Lung (tissue), 11 donors: ENCODE measurements at regions not wholly inside any gene's neighbourhood (a gene's known extent, or its start where the extent isn't known, plus 50 kb on each side); places are given as distances from the start of the nearest gene placed in this dataset.

ENCODE experiments used
- ATAC-seq: fragments of 200-7000 bp; cut with Tn5 transposase; one replicate; pipeline ENCODE4 v1.9.1; 2020; ENCODE audit warnings: moderate number of reproducible peaks; ENCODE audit not compliant: insufficient read depth, low FRiP score
- DNase-seq, 3 donors: peaks; one replicate each; pipeline ENCODE4 v3.0.0-alpha.2; 2013 to 2017
- H3K27ac ChIP-seq, 2 donors: one replicate each; pipeline ENCODE4 v1.5.1; 2013; ENCODE audit warnings: mild to moderate bottlenecking in 2 of 2, moderate library complexity in 2 of 2, control low read depth in 1 of 2, inconsistent platforms in 1 of 2, low read depth in 1 of 2, low read length in 1 of 2
- H3K27me3 ChIP-seq, 3 donors: one replicate each; pipeline ENCODE4 v1.5.1; 2013; ENCODE audit warnings: low read length in 2 of 3; ENCODE audit not compliant: control insufficient read depth in 3 of 3, insufficient read depth in 3 of 3
- H3K36me3 ChIP-seq, 4 donors: one replicate each; pipeline ENCODE4 v1.5.1; 2013; ENCODE audit warnings: low read length in 4 of 4, mild to moderate bottlenecking in 1 of 4, moderate library complexity in 1 of 4; ENCODE audit not compliant: control insufficient read depth in 4 of 4, insufficient read depth in 4 of 4
- H3K4me1 ChIP-seq, 5 donors: one replicate each; pipeline ENCODE4 v1.5.1; 2013; ENCODE audit warnings: low read length in 5 of 5, mild to moderate bottlenecking in 2 of 5, moderate library complexity in 1 of 5; ENCODE audit not compliant: control insufficient read depth in 5 of 5, insufficient read depth in 5 of 5
- H3K4me3 ChIP-seq: one replicate; pipeline ENCODE4 v1.5.1; 2013; ENCODE audit warnings: mild to moderate bottlenecking, control low read depth, moderate library complexity
- H3K9ac ChIP-seq, 2 donors: one replicate each; pipeline ENCODE4 v1.5.1; 2013; ENCODE audit warnings: low read length in 2 of 2, control low read depth in 1 of 2; ENCODE audit not compliant: insufficient read depth in 1 of 2
- H3K9me3 ChIP-seq, 4 donors: one replicate each; pipeline ENCODE4 v1.5.1; 2013; ENCODE audit warnings: low read length in 3 of 4, mild to moderate bottlenecking in 1 of 4, moderate library complexity in 1 of 4; ENCODE audit not compliant: control insufficient read depth in 4 of 4, insufficient read depth in 3 of 4
- WGBS, 2 donors: extraction: QIAGEN DNeasy Blood & Tissue Kit; methylation state at CpG; one replicate each; pipeline ENCODE4 v1.1.7; 2013; 5-methylcytosine and 5-hydroxymethylcytosine counted together
- TF ChIP-seq, protein P1 (sequence below): IDR thresholded peaks from 2 replicates; pipeline ENCODE4 v1.5.1; 2012; ENCODE audit warnings: mild to moderate bottlenecking; ENCODE audit errors: control extremely low read depth, extremely low read depth
- donor health status: control.
- donor health status: control.
- donor health status: Bipolar disorder and iron deficiency.
- donor health status: healthy.
- donor health status: DM: yes; HTN: yes; CAD: no.

DNA sequence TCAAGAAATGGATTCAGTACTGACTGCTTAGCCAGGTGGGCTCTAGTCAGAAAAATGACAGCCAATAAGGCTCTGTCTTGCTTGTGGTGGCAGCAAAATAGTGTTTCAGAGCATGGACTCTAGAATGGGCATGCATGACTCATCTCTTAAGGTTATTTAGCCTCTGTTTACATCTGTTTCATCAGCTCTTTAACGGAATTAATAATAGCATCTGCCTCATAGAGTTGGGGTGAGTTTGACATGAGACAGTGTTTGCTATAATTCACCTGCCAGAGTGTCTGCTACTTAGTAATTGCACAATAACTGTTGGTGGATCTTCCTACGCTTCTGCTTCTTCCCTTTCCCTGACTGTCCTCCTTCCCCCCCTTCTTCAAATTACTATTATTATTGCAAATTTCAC lies 350.4 kb upstream of the SEMA6D start:
- TF ChIP-seq, protein P1, sequence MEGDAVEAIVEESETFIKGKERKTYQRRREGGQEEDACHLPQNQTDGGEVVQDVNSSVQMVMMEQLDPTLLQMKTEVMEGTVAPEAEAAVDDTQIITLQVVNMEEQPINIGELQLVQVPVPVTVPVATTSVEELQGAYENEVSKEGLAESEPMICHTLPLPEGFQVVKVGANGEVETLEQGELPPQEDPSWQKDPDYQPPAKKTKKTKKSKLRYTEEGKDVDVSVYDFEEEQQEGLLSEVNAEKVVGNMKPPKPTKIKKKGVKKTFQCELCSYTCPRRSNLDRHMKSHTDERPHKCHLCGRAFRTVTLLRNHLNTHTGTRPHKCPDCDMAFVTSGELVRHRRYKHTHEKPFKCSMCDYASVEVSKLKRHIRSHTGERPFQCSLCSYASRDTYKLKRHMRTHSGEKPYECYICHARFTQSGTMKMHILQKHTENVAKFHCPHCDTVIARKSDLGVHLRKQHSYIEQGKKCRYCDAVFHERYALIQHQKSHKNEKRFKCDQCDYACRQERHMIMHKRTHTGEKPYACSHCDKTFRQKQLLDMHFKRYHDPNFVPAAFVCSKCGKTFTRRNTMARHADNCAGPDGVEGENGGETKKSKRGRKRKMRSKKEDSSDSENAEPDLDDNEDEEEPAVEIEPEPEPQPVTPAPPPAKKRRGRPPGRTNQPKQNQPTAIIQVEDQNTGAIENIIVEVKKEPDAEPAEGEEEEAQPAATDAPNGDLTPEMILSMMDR: no peak
- no peak overlapping the region for H3K9ac ChIP-seq
- H3K36me3 ChIP-seq: no peaks in the 10 kb centered on the region
- peaks cover 0 to 2% (median 0%) of the 10 kb centered on the region in 4 donors for H3K9me3 ChIP-seq
- H3K4me3 ChIP-seq: no peak overlapping the region
- 58 to 70% methylated on average over 2 of the region's 2 CpGs for WGBS, 2 donors
- H3K4me1 ChIP-seq: peaks cover 0 to 5% (median 0%) of the 10 kb centered on the region in 5 donors
- ATAC-seq (no peak), DNase-seq (no peak)
- H3K27ac ChIP-seq: no peak overlapping the region
- no peaks in the 10 kb centered on the region for H3K27me3 ChIP-seq

DNA sequence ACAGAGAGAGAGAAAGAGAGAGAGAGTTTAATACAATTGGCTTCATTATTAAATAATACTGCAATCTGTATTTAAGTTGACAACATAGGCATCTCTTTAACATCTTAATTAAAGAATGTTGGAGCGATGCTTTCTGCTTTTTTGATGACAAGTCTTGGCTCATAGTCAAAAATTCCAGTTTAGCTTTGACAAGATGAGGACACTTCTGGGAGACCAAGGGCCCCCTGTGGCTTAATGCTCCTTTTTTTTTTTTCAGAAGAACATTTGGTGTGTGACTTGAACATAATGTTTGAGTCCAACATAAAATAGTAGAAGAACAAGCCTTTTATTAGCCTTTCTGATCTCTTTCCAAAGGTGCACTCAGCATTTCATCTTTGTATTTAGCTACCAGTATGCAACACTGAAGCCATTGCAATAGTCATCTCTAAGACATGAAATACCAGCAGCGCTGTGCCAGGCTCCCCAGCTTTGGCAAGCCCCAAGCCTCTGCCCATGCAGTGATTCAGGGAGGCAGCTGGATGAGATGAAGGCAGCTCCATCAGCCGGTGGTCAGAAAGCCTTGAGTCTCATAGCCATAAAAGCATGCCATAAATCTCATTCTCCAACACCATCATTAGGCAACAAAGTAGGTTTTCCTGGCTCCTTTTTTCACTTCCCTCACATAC lies 349.4 kb upstream of the SEMA6D start:
- Histone ChIP-seq H3K4me3 (no peak overlapping the region), H3K27me3 (no peaks in the 10 kb centered on the region), H3K27ac (no peak overlapping the region), H3K9ac (no peak overlapping the region), H3K4me1 (peaks cover 0 to 5% (median 0%) of the 10 kb centered on the region in 5 donors), H3K36me3 (no peaks in the 10 kb centered on the region), H3K9me3 (no peaks in the 10 kb centered on the region)
- ATAC-seq (no peak), DNase-seq (no peak)
- 86 to 88% methylated on average over 3 of the region's 3 CpGs for WGBS, 2 donors
- TF ChIP-seq, protein P1: no peak

DNA sequence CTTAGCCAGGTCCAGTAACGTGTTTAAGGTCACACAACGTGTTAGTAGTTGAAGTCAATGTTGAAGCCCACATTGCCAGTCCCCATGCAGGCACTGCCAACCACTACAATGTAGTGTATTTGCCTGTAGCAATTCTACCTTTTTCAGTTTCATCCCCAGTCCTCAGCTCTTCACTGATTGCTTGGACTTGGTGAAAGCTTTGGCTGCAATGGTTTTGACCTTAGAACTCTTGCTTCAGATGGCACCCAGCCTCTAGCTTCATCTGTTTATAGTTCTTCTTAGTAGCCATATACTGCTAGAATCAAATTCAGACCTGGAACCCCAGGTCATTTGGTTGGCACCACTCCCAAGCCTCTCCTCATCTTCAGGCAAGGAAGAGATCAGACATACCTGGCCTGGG lies 345.4 kb upstream of the SEMA6D start:
- Histone ChIP-seq H3K36me3 (no peaks in the 10 kb centered on the region), H3K9ac (no peak overlapping the region), H3K4me3 (no peak overlapping the region), H3K27me3 (no peaks in the 10 kb centered on the region), H3K27ac (no peak overlapping the region), H3K9me3 (no peaks in the 10 kb centered on the region), H3K4me1 (peaks cover 0 to 7% (median 0%) of the 10 kb centered on the region in 5 donors)
- TF ChIP-seq, protein P1: no peak
- DNase-seq (no peak), ATAC-seq (no peak)
- 80 to 83% methylated on average over 2 of the region's 2 CpGs for WGBS, 2 donors

DNA sequence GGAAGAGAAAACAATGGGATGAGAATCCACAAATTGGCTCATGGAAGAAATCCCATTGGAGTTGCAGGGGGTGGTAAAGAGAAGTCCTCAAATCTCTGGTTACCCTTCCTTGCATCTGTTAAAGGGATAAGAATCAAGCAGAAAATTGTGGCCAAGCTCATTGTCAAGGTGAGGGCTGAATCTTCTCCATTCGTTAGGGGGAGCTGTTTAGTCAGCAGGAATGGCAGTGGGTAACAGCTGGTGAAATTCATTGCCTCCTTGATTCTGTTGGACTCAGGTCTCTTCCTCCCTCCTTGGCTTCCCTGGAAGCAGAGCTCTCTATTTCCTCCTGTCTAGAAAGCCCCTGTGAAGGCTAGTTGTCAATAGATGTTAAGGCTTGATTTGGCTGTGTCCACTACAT lies 343.1 kb upstream of the SEMA6D start:
- TF ChIP-seq, protein P1: no peak
- H3K27me3 ChIP-seq: no peaks in the 10 kb centered on the region
- no peaks in the 10 kb centered on the region for H3K9me3 ChIP-seq
- ATAC-seq (no peak), DNase-seq (no peak)
- no peak overlapping the region for H3K9ac ChIP-seq
- no peak overlapping the region for H3K4me3 ChIP-seq
- no peaks in the 10 kb centered on the region for H3K36me3 ChIP-seq
- no peak overlapping the region for H3K27ac ChIP-seq
- H3K4me1 ChIP-seq: peaks cover 0 to 10% (median 0%) of the 10 kb centered on the region in 5 donors
- 31 to 42% methylated on average over 1 of the region's 1 CpG for WGBS, 2 donors
